ENCODE measurements at regions not wholly inside any gene's neighbourhood (a gene's known extent, or its start where the extent isn't known, plus 50 kb on each side); places are given as distances from the start of the nearest gene placed in this dataset.

GRCh38 chr21:24445517-24445916, 1161.8 kb downstream of the MRPL39 start:
- TF ChIP-seq, protein P1, sequence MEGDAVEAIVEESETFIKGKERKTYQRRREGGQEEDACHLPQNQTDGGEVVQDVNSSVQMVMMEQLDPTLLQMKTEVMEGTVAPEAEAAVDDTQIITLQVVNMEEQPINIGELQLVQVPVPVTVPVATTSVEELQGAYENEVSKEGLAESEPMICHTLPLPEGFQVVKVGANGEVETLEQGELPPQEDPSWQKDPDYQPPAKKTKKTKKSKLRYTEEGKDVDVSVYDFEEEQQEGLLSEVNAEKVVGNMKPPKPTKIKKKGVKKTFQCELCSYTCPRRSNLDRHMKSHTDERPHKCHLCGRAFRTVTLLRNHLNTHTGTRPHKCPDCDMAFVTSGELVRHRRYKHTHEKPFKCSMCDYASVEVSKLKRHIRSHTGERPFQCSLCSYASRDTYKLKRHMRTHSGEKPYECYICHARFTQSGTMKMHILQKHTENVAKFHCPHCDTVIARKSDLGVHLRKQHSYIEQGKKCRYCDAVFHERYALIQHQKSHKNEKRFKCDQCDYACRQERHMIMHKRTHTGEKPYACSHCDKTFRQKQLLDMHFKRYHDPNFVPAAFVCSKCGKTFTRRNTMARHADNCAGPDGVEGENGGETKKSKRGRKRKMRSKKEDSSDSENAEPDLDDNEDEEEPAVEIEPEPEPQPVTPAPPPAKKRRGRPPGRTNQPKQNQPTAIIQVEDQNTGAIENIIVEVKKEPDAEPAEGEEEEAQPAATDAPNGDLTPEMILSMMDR (IDR thresholded peaks at IDR 0.05; ENCODE audit: low read depth, low read length) = no peak
- TF ChIP-seq EZH2phosphoT487 (IDR thresholded peaks at IDR 0.05; ENCODE audit: low read depth) = no peak

Data from OCI-LY3 (cell line).